ENCODE measurements at regions not wholly inside any gene's neighbourhood (a gene's known extent, or its start where the extent isn't known, plus 50 kb on each side); places are given as distances from the start of the nearest gene placed in this dataset.

DNA sequence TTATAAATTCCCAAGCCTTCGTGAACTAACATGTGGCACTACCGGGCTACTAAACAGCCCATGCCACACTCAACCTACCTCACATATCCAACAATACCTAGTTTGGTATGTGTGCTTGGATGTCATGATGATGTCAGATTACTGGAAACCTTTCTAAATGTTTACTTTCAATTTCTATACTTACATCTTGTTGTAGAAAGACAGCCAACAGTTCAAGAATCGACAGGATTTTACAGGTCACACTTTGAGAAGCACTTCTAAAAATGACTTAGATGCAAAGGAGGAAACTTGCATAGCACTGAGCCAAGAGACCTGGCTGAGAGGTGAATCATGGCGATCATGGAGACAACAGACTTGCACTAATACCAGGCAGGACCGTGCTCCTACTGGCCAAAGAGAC, 209.9 kb downstream of the COL4A1 start:
- FAIRE-seq (no peak), DNase-seq (ENCODE audit: insufficient read length) (no peak)
- no peak for TF ChIP-seq POLR2AphosphoS5 (IDR thresholded peaks at IDR 0.05; ENCODE audit: low read depth, low read length)
- TF ChIP-seq POLR2A (IDR thresholded peaks at IDR 0.05; ENCODE audit: low read depth, low read length), result no peak

DNA sequence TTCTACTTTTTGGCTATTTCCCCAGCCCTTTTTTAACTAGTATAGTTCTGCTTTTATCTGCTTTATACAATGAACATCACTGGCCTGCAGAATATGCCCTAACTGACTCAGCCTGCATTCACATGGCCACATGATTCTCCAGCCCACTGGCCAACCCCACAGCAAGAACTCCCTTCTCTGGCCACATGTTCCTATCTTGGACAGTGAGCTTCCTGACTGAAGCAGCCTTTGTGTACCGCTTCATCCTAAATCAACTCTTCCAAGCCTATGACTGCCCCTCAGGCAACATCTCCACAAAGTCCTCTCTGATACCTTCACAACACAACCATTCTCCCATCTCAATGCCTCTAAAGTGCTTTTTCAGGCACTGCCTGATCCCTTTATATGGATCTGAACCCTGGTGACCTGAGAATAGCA, 214.1 kb downstream of the COL4A1 start:
- FAIRE-seq, result no peak
- DNase-seq (ENCODE audit: insufficient read length), result no peak

DNA sequence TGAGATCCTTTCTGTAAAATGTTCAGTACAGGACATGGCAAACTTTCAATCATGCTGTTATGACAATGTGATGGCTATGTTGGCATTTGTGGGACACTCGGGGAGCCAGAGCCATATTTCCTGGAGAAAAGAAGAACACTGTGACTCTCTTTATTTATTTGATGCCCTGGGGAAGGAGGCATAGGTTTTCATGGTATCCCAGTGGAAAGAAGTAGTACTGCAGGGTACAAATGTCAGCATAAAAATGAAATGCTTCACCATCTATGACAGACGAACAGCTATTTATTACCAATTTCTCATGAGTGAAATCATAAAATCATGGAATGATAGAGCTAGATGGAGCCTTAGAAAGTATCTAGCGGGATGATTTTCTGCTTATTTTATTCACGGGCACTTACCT, 217.1 kb downstream of the COL4A1 start:
- no peak for FAIRE-seq
- no peak for DNase-seq (ENCODE audit: insufficient read length)
- TF ChIP-seq POLR2A (IDR thresholded peaks at IDR 0.05; ENCODE audit: low read depth, low read length), result no peak
- no peak for TF ChIP-seq TAF1 (IDR thresholded peaks at IDR 0.05; ENCODE audit: borderline replicate concordance, low read depth, low read length)
- TF ChIP-seq POLR2AphosphoS5 (IDR thresholded peaks at IDR 0.05; ENCODE audit: low read depth, low read length), result no peak

More for the DNA sequence above, 214.1 kb downstream of the COL4A1 start:
- TF ChIP-seq POLR2AphosphoS5 (IDR thresholded peaks at IDR 0.05; ENCODE audit: low read depth, low read length), result no peak
- TF ChIP-seq POLR2A (IDR thresholded peaks at IDR 0.05; ENCODE audit: low read depth, low read length), result no peak
- no peak for TF ChIP-seq TAF1 (IDR thresholded peaks at IDR 0.05; ENCODE audit: borderline replicate concordance, low read depth, low read length)

DNA sequence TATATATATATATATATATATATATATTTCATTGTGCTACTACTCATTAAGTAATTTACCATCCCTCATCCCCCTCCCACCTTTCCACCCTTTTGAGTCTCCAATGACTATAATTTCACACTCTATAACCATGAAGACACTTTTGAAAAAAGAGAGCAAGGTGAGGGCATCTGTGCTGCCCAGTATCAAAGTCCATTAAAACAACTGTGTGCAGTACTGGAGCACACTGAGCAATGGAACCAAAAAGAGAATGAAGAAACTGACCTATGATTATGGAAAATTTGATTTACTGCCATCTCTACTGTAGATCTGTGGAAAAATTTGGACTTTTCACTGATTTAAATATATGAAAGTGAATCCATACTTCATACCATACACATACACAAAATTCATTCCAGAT, 217.9 kb downstream of the COL4A1 start:
- DNase-seq (ENCODE audit: insufficient read length) (no peak), FAIRE-seq (no peak)
- TF ChIP-seq POLR2A (IDR thresholded peaks at IDR 0.05; ENCODE audit: low read depth, low read length) (no peak), TAF1 (IDR thresholded peaks at IDR 0.05; ENCODE audit: borderline replicate concordance, low read depth, low read length) (no peak), POLR2AphosphoS5 (IDR thresholded peaks at IDR 0.05; ENCODE audit: low read depth, low read length) (no peak)

DNA sequence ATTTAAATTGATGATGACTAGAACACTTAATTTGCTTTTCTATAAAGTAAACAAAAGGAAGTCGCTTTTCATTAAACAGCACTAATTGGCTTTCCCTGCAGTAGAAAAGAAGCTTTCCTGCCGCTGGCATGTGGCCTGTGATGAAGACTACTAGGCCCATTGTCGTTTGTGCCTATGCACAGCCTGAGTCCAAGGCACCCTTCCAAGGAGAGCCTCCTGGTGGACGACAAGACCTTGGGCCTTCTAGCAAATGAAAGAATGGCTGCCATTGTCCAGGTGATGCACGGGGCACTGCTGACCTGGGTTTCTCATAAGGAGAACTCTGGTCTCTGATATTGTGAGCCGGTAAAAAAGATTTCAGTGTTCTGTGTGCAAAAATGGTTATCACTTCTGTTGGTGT, 233.0 kb downstream of the COL4A1 start:
- DNase-seq (ENCODE audit: insufficient read length), result no peak
- TF ChIP-seq POLR2A (IDR thresholded peaks at IDR 0.05; ENCODE audit: low read depth, low read length), result no peak
- TF ChIP-seq POLR2AphosphoS5 (IDR thresholded peaks at IDR 0.05; ENCODE audit: low read depth, low read length), result no peak
- TF ChIP-seq TAF1 (IDR thresholded peaks at IDR 0.05; ENCODE audit: borderline replicate concordance, low read depth, low read length), result no peak
- no peak for FAIRE-seq

DNA sequence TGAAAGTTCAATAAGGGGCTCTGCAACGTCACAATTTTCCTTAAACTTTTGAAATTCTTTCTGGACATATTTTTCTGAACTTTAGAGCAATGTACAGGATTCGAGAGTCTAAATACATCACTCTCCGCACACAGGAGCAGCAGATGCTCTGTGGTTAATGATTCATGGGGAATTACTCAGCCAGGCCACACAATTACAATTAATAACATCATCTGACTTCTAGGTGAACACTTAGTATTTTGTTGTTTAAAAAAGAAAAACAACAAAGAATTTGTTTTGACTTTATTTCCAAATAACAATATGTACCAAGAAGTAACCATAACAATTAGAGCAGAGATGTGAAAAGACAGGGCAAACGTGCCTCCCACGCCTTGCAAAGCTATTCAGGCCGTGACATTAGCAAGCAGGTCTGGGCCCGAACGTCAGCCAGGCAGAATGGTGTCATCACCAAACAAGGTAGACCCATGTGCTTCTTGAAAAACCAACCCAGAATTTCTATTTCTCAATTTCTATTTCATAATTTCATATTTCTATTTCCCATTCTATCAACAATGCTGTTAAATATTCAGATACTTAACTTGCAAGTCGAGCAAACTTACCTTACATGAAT, 236.3 kb downstream of the COL4A1 start:
- no peak for TF ChIP-seq POLR2A (IDR thresholded peaks at IDR 0.05; ENCODE audit: low read depth, low read length)
- no peak for TF ChIP-seq TAF1 (IDR thresholded peaks at IDR 0.05; ENCODE audit: borderline replicate concordance, low read depth, low read length)
- no peak for TF ChIP-seq POLR2AphosphoS5 (IDR thresholded peaks at IDR 0.05; ENCODE audit: low read depth, low read length)
- FAIRE-seq (no peak), DNase-seq (ENCODE audit: insufficient read length) (no peak)

DNA sequence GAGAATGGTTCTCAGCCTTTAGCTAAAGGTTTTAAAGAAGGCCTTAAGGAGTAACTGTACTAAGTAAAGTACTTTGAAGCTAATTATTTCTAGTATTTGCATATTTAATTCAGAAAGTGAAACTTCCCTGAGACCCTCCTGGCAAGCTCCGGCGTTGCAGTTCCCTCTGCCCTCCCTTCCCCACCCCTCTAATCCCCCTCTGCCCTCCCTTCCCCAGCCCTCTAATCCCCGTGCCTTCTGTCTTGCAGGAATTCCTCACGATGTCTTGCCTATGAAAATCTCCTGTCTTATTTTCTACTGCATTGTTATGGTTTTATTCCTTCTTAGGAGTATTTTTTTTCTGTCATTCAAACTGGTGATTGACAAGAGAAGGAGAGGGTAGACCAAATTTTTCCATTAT, 236.9 kb downstream of the COL4A1 start:
- FAIRE-seq (no peak), DNase-seq (ENCODE audit: insufficient read length) (no peak)
- TF ChIP-seq POLR2AphosphoS5 (IDR thresholded peaks at IDR 0.05; ENCODE audit: low read depth, low read length), result no peak

DNA sequence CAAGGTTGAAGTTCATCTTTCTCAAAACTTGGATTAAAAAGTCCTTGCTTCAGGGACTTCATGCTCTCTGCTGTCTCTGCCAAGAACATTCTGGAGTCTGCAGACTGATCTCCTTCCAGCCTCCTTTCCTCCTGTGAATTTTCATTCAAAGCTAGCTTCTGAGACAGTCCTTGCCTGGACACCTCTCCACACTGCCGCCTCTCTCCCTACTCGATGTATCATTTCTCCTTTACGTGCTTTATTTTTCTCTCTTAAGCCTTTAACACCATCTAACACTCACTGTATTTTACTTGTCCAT, 238.8 kb downstream of the COL4A1 start:
- FAIRE-seq, result no peak
- no peak for DNase-seq (ENCODE audit: insufficient read length)
- no peak for TF ChIP-seq POLR2AphosphoS5 (IDR thresholded peaks at IDR 0.05; ENCODE audit: low read depth, low read length)

DNA sequence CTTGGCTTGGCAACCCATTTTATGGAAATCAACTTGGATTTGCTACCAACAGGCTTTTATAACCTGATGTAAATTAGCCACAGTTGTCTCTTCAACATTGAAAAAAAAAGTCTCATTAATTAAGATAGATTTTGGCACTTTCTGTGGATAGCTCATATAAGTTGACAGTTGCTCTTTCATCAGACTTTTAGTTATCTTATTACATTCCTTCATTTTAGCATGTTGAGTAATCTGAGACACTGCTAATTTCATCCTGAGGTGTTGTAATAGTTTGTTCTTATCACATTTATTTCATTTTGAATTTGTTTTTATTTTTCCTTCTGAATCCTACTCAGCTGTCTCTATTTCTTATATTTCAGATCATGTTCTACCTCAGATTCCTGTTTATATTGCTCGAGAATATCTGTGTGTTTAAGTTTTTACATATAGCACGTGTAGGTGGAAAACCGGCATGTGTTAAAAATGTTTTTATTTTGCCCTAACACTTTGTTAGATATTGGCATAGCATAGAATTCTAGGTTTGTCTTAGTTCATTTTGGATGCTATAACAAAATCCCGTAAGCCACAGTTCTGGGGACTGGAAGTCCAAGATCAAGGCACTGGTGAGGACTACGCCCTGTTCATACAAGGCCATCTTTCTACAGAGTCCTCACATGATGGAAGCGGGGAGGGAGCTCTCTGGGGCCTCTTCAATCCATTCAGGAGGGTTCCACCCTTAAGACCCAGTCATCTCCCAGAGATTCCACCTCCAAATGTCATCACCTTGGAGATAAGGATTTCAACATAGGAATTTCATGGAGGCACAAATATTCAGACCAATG, 239.4 kb downstream of the COL4A1 start:
- TF ChIP-seq POLR2AphosphoS5 (IDR thresholded peaks at IDR 0.05; ENCODE audit: low read depth, low read length) (no peak), POLR2A (IDR thresholded peaks at IDR 0.05; ENCODE audit: low read depth, low read length) (no peak), TAF1 (IDR thresholded peaks at IDR 0.05; ENCODE audit: borderline replicate concordance, low read depth, low read length) (no peak)
- FAIRE-seq, result no peak

DNA sequence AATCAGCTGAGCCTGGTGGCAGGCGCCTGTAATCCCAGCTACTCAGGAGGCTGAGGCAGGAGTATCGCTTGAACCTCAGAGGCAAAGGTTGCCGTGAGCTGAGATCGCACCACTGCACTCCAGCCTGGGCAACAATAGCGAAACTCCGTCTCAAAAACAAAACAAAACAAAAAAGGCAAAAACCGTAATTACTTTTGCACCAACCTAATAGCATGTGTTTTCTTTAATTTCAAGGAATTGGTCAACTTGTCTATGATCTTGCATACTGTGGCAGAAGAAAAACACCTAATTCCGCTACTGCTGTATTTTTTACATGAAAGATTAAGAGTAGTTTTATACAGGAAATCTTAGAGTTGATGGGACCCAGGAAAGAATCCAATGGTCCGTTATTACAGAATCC, 241.2 kb downstream of the COL4A1 start:
- FAIRE-seq (no peak), DNase-seq (ENCODE audit: insufficient read length) (no peak)
- TF ChIP-seq POLR2A (IDR thresholded peaks at IDR 0.05; ENCODE audit: low read depth, low read length), result no peak
- no peak for TF ChIP-seq TAF1 (IDR thresholded peaks at IDR 0.05; ENCODE audit: borderline replicate concordance, low read depth, low read length)
- TF ChIP-seq POLR2AphosphoS5 (IDR thresholded peaks at IDR 0.05; ENCODE audit: low read depth, low read length), result no peak

More for the DNA sequence above, 239.4 kb downstream of the COL4A1 start:
- no peak for DNase-seq (ENCODE audit: insufficient read length)

DNA sequence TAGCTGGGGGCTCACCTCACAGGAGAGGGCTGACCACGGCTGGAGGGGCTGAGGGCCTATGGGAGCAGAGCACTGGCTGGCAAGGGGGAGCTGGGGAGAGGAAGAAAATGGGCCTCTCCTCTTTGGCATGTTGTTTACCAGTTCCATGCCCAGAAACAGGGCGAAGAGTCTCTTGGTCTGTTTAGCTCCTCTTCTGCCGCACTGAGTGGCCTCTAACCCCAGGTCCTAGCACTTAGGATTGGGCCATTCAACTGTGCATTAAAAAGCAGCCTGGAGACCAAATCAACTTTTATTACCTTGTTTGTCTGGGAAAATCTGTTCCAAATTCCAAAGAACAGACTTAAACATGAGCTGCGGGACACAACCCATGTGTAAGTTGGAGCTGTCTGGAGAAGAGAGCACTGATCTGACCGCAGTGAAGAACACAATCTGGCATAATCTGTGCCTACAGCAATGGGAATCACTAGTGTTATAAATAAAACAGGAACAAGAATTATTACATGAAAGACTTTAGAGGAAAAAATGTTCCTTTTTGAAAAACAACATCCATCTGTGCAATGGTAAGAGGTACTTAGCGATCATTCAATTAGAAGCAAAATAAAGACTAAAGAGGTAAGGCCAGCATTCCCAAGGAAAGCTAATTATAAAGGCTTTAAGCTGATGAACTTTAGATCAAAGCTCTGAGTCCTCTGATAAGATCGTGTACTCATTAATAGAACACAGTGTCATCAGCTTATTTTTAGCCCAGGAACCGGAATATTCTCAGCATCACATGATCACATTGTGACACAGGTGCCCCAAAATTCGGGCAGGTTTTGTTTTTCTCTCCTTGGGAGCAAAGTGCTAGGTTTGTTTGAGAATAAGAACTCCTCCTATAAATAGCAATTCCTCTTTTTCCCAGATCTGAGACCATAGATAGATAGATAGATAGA, 243.2 kb downstream of the COL4A1 start:
- no peak for TF ChIP-seq TAF1 (IDR thresholded peaks at IDR 0.05; ENCODE audit: borderline replicate concordance, low read depth, low read length)
- no peak for TF ChIP-seq POLR2AphosphoS5 (IDR thresholded peaks at IDR 0.05; ENCODE audit: low read depth, low read length)
- no peak for TF ChIP-seq POLR2A (IDR thresholded peaks at IDR 0.05; ENCODE audit: low read depth, low read length)
- FAIRE-seq (no peak), DNase-seq (ENCODE audit: insufficient read length) (no peak)

All from GM12892 (cell line).